H1 (cell line): ENCODE measurements at regions not wholly inside any gene's neighbourhood (a gene's known extent, or its start where the extent isn't known, plus 50 kb on each side); places are given as distances from the start of the nearest gene placed in this dataset.

ENCODE experiments used
- CTCF ChIA-PET: fragments of 300-600 bp; sonication (Branson Sonifier 250); formaldehyde crosslinking; loops from one replicate; lab custom pipeline; 2021; ENCODE audit not compliant: partially characterized antibody; lab: Charles Lee
- POLR2A ChIA-PET: fragments of 300-600 bp; sonication (Branson Sonifier 250); formaldehyde crosslinking; loops from one replicate; lab custom pipeline; 2021; ENCODE audit warnings: inconsistent platforms; ENCODE audit not compliant: partially characterized antibody; lab: Charles Lee
- DNase-seq, 2 experiments: peaks; one replicate each; pipeline versions ENCODE4 v3.0.0 to v3.0.0-alpha.2; 2010 to 2022; ENCODE audit warnings: low spot score in 2 of 2, low read depth in 1 of 2, mixed read lengths in 1 of 2
- FAIRE-seq: peaks from 2 replicates; lab custom pipeline; 2011; peaks lifted over from hg19 to GRCh38; lab: Jason Lieb, UNC
- H2AFZ ChIP-seq: 2 replicates; pipeline ENCODE4 v1.8.1; 2012; ENCODE audit warnings: low read length, inconsistent platforms
- H2AK5ac ChIP-seq: 2 replicates; pipeline ENCODE4 v1.6.1; 2013; ENCODE audit warnings: low read depth, low read length
- H2BK120ac ChIP-seq: replicated peaks from 2 replicates; pipeline ENCODE3; 2013; ENCODE audit warnings: low read depth, low read length, inconsistent platforms
- H2BK12ac ChIP-seq: 2 replicates; pipeline ENCODE4 v1.6.1; 2013; ENCODE audit warnings: low read depth, low read length
- H2BK15ac ChIP-seq: 2 replicates; pipeline ENCODE4 v1.6.1; 2013; ENCODE audit warnings: low read length
- H2BK20ac ChIP-seq: 2 replicates; pipeline ENCODE4 v1.6.1; 2013; ENCODE audit warnings: low read length
- H2BK5ac ChIP-seq: 2 replicates; pipeline ENCODE4 v1.6.1; 2013; ENCODE audit warnings: low read depth, low read length
- H3K14ac ChIP-seq: 2 replicates; pipeline ENCODE4 v1.6.1; 2013; ENCODE audit warnings: inconsistent platforms; ENCODE audit not compliant: insufficient read length
- H3K18ac ChIP-seq: 2 replicates; pipeline ENCODE4 v1.6.1; 2013; ENCODE audit warnings: low read length; ENCODE audit errors: extremely low read depth
- H3K23ac ChIP-seq: 2 replicates; pipeline ENCODE4 v1.6.1; 2013; ENCODE audit warnings: inconsistent platforms; ENCODE audit not compliant: insufficient read length
- H3K23me2 ChIP-seq: 2 replicates; pipeline ENCODE4 v1.6.1; 2013; ENCODE audit warnings: low read depth, low read length
- H3K27ac ChIP-seq: 2 replicates; pipeline ENCODE4 v1.6.1; 2011; ENCODE audit warnings: low read depth, low read length, inconsistent platforms
- H3K27me3 ChIP-seq, 4 experiments: replicated peaks in 1 of 4; 1 replicate in 1 of 4; 2 replicates in 3 of 4; pipeline versions ENCODE4 v1.6.1 to v1.8.1; 2011 to 2013; ENCODE audit warnings: low read length in 3 of 4, mild to moderate bottlenecking in 3 of 4, inconsistent platforms in 2 of 4, mixed read lengths in 2 of 4, moderate library complexity in 1 of 4; ENCODE audit not compliant: control insufficient read depth in 3 of 4, insufficient read depth in 3 of 4; ENCODE audit errors: extremely low read depth in 1 of 4
- H3K36me3 ChIP-seq, 4 experiments: 2 replicates each; pipeline versions ENCODE4 v1.6.1 to v1.8.1; 2011 to 2013; ENCODE audit warnings: mild to moderate bottlenecking in 4 of 4, low read length in 3 of 4, moderate library complexity in 2 of 4, control low read depth in 1 of 4, inconsistent platforms in 1 of 4; ENCODE audit not compliant: insufficient read depth in 4 of 4, control insufficient read depth in 2 of 4
- H3K4ac ChIP-seq: replicated peaks from 2 replicates; pipeline ENCODE3; 2013; ENCODE audit warnings: low read length, low read depth, mixed read lengths, inconsistent platforms; ENCODE audit not compliant: insufficient read length
- H3K4me1 ChIP-seq, 4 experiments: replicated peaks in 1 of 4; 1 replicate in 1 of 4; 2 replicates in 3 of 4; pipeline versions ENCODE4 v1.6.1 to v1.8.1; 2011 to 2013; ENCODE audit warnings: low read length in 3 of 4, inconsistent platforms in 2 of 4, mixed read lengths in 1 of 4; ENCODE audit not compliant: insufficient read depth in 4 of 4, control insufficient read depth in 3 of 4
- H3K4me2 ChIP-seq, 2 experiments: 2 replicates each; pipeline versions ENCODE4 v1.6.1 to v1.8.1; 2011 to 2013; ENCODE audit warnings: low read depth in 2 of 2, low read length in 2 of 2, control low read depth in 1 of 2, inconsistent platforms in 1 of 2, mild to moderate bottlenecking in 1 of 2; ENCODE audit not compliant: insufficient read depth in 1 of 2
- H3K4me3 ChIP-seq, 4 experiments: fragments of 200-600, 300-600 bp in 1 of 4; sonication (generic), shearing (Covaris generic), sonication (Bioruptor Twin) in 1 of 4; 2 replicates each; pipeline versions ENCODE4 v1.5.1 to v1.8.1; 2011 to 2016; ENCODE audit warnings: low read length in 4 of 4, low read depth in 3 of 4, control low read depth in 2 of 4, inconsistent platforms in 2 of 4, mild to moderate bottlenecking in 2 of 4, mixed read lengths in 1 of 4, moderate library complexity in 1 of 4; ENCODE audit not compliant: insufficient read depth in 2 of 4; ENCODE audit errors: extremely low read depth in 1 of 4
- H3K56ac ChIP-seq: replicated peaks from 2 replicates; pipeline ENCODE3; 2013; ENCODE audit warnings: low read depth, mild to moderate bottlenecking, mixed read lengths, low read length, inconsistent platforms; ENCODE audit not compliant: insufficient read length
- H3K79me1 ChIP-seq: 2 replicates; pipeline ENCODE4 v1.6.1; 2013; ENCODE audit warnings: low read depth, low read length, control low read depth
- H3K79me2 ChIP-seq, 2 experiments: 2 replicates each; pipeline versions ENCODE4 v1.6.1 to v1.8.1; 2012 to 2013; ENCODE audit warnings: low read length in 2 of 2, mild to moderate bottlenecking in 2 of 2, inconsistent platforms in 1 of 2; ENCODE audit not compliant: insufficient read depth in 2 of 2, control insufficient read depth in 1 of 2
- H3K9ac ChIP-seq, 4 experiments: replicated peaks in 1 of 4; 1 replicate in 1 of 4; 2 replicates in 3 of 4; pipeline versions ENCODE4 v1.6.1 to v1.8.1; 2011 to 2013; ENCODE audit warnings: low read depth in 3 of 4, low read length in 3 of 4, control low read depth in 2 of 4, mild to moderate bottlenecking in 2 of 4, moderate library complexity in 2 of 4, inconsistent platforms in 1 of 4; ENCODE audit errors: extremely low read depth in 1 of 4
- H3K9me3 ChIP-seq, 2 experiments: 2 replicates each; pipeline versions ENCODE4 v1.6.1 to v1.8.1; 2012 to 2013; ENCODE audit warnings: mild to moderate bottlenecking in 2 of 2, moderate library complexity in 2 of 2, control low read depth in 1 of 2, inconsistent platforms in 1 of 2, low read depth in 1 of 2, low read length in 1 of 2, mixed read lengths in 1 of 2; ENCODE audit not compliant: insufficient read depth in 2 of 2
- H4K20me1 ChIP-seq, 2 experiments: replicated peaks in 1 of 2; 2 replicates each; pipeline versions ENCODE3 to v1.8.1; 2011 to 2013; ENCODE audit warnings: inconsistent platforms in 2 of 2, low read length in 2 of 2, mild to moderate bottlenecking in 1 of 2; ENCODE audit not compliant: insufficient read depth in 2 of 2, control insufficient read depth in 1 of 2
- H4K5ac ChIP-seq: 2 replicates; pipeline ENCODE4 v1.6.1; 2013; ENCODE audit warnings: low read length, low read depth, mixed read lengths, inconsistent platforms; ENCODE audit not compliant: insufficient read length
- H4K8ac ChIP-seq: 2 replicates; pipeline ENCODE4 v1.8.0; 2013; ENCODE audit warnings: mild to moderate bottlenecking, moderate library complexity, low read length, inconsistent platforms; ENCODE audit not compliant: insufficient read depth; ENCODE audit errors: extremely low read depth
- H4K91ac ChIP-seq: replicated peaks from 2 replicates; pipeline ENCODE3; 2013; ENCODE audit warnings: low read length, mixed read lengths, inconsistent platforms; ENCODE audit not compliant: insufficient read length
- MAX ChIP-seq: IDR thresholded peaks from 2 replicates; pipeline ENCODE4 v1.6.1; 2012; ENCODE audit warnings: inconsistent platforms
- SRF ChIP-seq: IDR thresholded peaks from 2 replicates; pipeline ENCODE4 v1.6.1; 2011; ENCODE audit warnings: mild to moderate bottlenecking, low read depth, low read length, moderate library complexity
- SUZ12 ChIP-seq: fragments of 200-600 bp; sonication (generic); IDR thresholded peaks from 2 replicates; pipeline ENCODE4 v1.6.1; 2012; ENCODE audit warnings: mild to moderate bottlenecking, inconsistent platforms, low read length, moderate library complexity, mixed read lengths
- WGBS, 2 experiments: shearing (Covaris generic) in 1 of 2; methylation state at CpG; one replicate each; pipeline versions ENCODE4 v1.1.6 to v1.1.7; 2013 to 2015; ENCODE audit warnings: low lambda C conversion rate in 2 of 2, mixed read lengths in 2 of 2, inconsistent platforms in 1 of 2, low coverage in 1 of 2, missing lambda C conversion rate in 1 of 2; ENCODE audit not compliant: insufficient replicate concordance in 2 of 2, insufficient coverage in 1 of 2, insufficient read length in 1 of 2; ENCODE audit errors: extremely low coverage in 1 of 2, missing lambda C conversion rate in 1 of 2; 5-methylcytosine and 5-hydroxymethylcytosine counted together

- ChIA-PET CTCF (interaction anchor here (0.6 to 2.3 kb wide), 10 partner anchors 12 to 221 kb away, joined by 3 to 12 read pairs (median 4); partner anchors contain the start of gene MAMLD1), POLR2A (no interaction called here)
- TF ChIP-seq MAX (no peak), SUZ12 (no peak), SRF (no peak)
Observed at GRCh38 chrX:150213481-150214030, 149.6 kb upstream of the MAMLD1 start.

More at GRCh38 chrX:150213481-150214030, 149.6 kb upstream of the MAMLD1 start:
- no peak overlapping the region for H2AK5ac ChIP-seq
- no peak overlapping the region for H3K4me2 ChIP-seq
- FAIRE-seq (no peak), DNase-seq (no peak)
- H4K5ac ChIP-seq: no peak overlapping the region
- no peak overlapping the region for H2BK12ac ChIP-seq
- no peak overlapping the region for H3K27ac ChIP-seq
- H3K36me3 ChIP-seq: no peaks in the 10 kb centered on the region
- no peak overlapping the region for H3K9ac ChIP-seq
- H2BK5ac ChIP-seq: no peak overlapping the region
- no peak overlapping the region for H3K4me3 ChIP-seq
- no peaks in the 10 kb centered on the region for H3K79me1 ChIP-seq
- H2BK20ac ChIP-seq: no peak overlapping the region
- H4K8ac ChIP-seq: no peak overlapping the region
- H3K18ac ChIP-seq: no peak overlapping the region; the same call in 1 of the 2 replicates
- H3K4me1 ChIP-seq: peaks cover 0 to 6% (median 1%) of the 10 kb centered on the region in 4 experiments; a peak in 2 of 7 replicates
- no peak overlapping the region for H2BK15ac ChIP-seq
- no peak overlapping the region for H2AFZ ChIP-seq
- no peaks in the 10 kb centered on the region for H3K23me2 ChIP-seq
- no peak overlapping the region for H3K14ac ChIP-seq
- no peaks in the 10 kb centered on the region; a peak in 1 of 7 replicates for H3K27me3 ChIP-seq
- H3K56ac ChIP-seq: no peak overlapping the region
- H3K79me2 ChIP-seq: no peaks in the 10 kb centered on the region
- WGBS, 2 experiments: 81% methylated on average over 3 of the region's 3 CpGs; no CpG with 5 or more reads in 1 of the 2 experiments
- no peak overlapping the region for H3K23ac ChIP-seq
- H3K4ac ChIP-seq: no peak overlapping the region
- no peak overlapping the region for H4K91ac ChIP-seq
- no peaks in the 10 kb centered on the region for H4K20me1 ChIP-seq
- no peaks in the 10 kb centered on the region for H3K9me3 ChIP-seq
- H2BK120ac ChIP-seq: no peak overlapping the region
